ENCODE measurements at regions not wholly inside any gene's neighbourhood (a gene's known extent, or its start where the extent isn't known, plus 50 kb on each side); places are given as distances from the start of the nearest gene placed in this dataset.

GRCh38 chr2:18046558-18047212, 168.2 kb downstream of the KCNS3 start:
- TF ChIP-seq SETDB1 (IDR thresholded peaks at IDR 0.05; ENCODE audit: insufficient read length, low read length) (no peak), ZNF416 (tag by site-specific recombination; IDR thresholded peaks at IDR 0.05) (no peak), CTCF (tag by site-specific recombination; IDR thresholded peaks at IDR 0.05) (no peak), ZNF530 (tag by site-specific recombination; IDR thresholded peaks at IDR 0.05; ENCODE audit: low read depth) (no peak), ATF2 (tag by site-specific recombination; IDR thresholded peaks at IDR 0.05; ENCODE audit: low read depth) (no peak)

Measured in HEK293 (cell line).